Astrocyte (in vitro differentiated cells and primary cell): ENCODE measurements at regions not wholly inside any gene's neighbourhood (a gene's known extent, or its start where the extent isn't known, plus 50 kb on each side); places are given as distances from the start of the nearest gene placed in this dataset.

Experiments
- EZH2 ChIP-seq: IDR thresholded peaks from 2 replicates; pipeline ENCODE4 v1.6.1; 2012; ENCODE audit warnings: mild to moderate bottlenecking, low read length, inconsistent platforms; ENCODE audit not compliant: insufficient read depth
- TF ChIP-seq, protein P1 (sequence below): IDR thresholded peaks from 2 replicates; pipeline ENCODE4 v1.5.1; 2011; ENCODE audit warnings: low read depth, mild to moderate bottlenecking, inconsistent platforms, low read length, moderate library complexity; ENCODE audit not compliant: insufficient read depth

DNA sequence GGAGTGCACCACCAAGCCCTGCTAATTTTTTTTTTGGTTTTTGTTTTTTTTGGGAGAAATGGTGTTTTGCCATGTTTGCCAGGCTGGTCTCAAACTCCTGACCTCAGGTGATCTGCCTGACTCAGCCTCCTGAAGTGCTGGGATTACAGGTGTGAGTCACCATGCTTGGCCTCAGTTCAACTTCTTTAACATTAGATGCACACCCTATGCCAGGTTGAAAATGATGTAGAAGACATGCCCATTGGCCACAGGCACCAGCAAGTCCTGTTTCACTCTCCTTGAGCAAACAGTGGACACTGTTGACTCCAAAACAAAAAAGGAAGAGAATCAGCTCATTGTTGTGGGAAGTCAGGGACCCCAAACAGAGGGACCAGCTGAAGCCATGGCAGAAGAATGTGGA lies 1205.3 kb downstream of the REEP3 start:
- TF ChIP-seq, protein P1, sequence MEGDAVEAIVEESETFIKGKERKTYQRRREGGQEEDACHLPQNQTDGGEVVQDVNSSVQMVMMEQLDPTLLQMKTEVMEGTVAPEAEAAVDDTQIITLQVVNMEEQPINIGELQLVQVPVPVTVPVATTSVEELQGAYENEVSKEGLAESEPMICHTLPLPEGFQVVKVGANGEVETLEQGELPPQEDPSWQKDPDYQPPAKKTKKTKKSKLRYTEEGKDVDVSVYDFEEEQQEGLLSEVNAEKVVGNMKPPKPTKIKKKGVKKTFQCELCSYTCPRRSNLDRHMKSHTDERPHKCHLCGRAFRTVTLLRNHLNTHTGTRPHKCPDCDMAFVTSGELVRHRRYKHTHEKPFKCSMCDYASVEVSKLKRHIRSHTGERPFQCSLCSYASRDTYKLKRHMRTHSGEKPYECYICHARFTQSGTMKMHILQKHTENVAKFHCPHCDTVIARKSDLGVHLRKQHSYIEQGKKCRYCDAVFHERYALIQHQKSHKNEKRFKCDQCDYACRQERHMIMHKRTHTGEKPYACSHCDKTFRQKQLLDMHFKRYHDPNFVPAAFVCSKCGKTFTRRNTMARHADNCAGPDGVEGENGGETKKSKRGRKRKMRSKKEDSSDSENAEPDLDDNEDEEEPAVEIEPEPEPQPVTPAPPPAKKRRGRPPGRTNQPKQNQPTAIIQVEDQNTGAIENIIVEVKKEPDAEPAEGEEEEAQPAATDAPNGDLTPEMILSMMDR, result no peak
- no peak for TF ChIP-seq EZH2
